ENCODE measurements at regions not wholly inside any gene's neighbourhood (a gene's known extent, or its start where the extent isn't known, plus 50 kb on each side); places are given as distances from the start of the nearest gene placed in this dataset.

DNA sequence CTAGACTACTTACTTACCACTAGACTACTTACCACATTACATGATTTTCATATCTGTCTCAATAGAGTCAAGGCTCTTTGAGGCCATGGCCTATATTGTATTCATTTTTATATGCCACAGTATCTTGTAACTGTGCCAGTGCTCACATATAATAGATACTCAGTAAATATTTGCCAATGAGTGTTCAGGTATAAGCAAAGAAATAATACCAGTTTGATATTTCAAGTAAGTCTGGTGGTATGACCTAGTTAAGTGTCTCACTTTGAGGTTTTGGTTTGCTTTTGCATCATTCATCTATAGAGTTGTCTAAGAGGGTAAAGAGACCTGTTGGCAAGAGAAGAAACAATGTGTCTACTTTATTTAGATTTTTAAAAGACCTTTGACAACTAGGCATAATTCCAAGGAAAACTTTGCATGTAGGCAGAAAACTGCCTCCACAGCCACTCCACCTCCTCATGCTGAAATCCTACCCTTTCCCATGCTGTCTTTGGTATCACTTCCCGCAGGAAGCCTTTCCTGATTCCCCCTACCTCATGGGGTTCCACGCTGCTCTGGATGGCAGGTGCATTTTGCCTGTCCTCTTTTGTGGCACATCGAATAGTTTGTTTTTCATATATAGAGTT lies 91.3 kb upstream of the KLHL13 start:
- TF ChIP-seq, protein P1, sequence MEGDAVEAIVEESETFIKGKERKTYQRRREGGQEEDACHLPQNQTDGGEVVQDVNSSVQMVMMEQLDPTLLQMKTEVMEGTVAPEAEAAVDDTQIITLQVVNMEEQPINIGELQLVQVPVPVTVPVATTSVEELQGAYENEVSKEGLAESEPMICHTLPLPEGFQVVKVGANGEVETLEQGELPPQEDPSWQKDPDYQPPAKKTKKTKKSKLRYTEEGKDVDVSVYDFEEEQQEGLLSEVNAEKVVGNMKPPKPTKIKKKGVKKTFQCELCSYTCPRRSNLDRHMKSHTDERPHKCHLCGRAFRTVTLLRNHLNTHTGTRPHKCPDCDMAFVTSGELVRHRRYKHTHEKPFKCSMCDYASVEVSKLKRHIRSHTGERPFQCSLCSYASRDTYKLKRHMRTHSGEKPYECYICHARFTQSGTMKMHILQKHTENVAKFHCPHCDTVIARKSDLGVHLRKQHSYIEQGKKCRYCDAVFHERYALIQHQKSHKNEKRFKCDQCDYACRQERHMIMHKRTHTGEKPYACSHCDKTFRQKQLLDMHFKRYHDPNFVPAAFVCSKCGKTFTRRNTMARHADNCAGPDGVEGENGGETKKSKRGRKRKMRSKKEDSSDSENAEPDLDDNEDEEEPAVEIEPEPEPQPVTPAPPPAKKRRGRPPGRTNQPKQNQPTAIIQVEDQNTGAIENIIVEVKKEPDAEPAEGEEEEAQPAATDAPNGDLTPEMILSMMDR (IDR thresholded peaks at IDR 0.05; ENCODE audit: low read depth, low read length) = no peak
- no peak for TF ChIP-seq EZH2phosphoT487 (IDR thresholded peaks at IDR 0.05; ENCODE audit: low read depth)
